Memory B cell (primary cell): ENCODE measurements at regions not wholly inside any gene's neighbourhood (a gene's known extent, or its start where the extent isn't known, plus 50 kb on each side); places are given as distances from the start of the nearest gene placed in this dataset.

Experiments used
- ATAC-seq: fragments of 150-1000 bp; cut with Tn5 transposase; 2 replicates; pipeline ENCODE4 v1.10.0; 2021; ENCODE audit warnings: low read depth, mild to moderate bottlenecking, moderate library complexity
- DNase-seq, 2 donors: peaks; one replicate each; pipeline ENCODE4 v3.0.0; 2022; ENCODE audit warnings: low spot score in 2 of 2
- H3K27ac Mint-ChIP-seq: one replicate; pipeline ENCODE4 v1.8.0; 2022; ENCODE audit warnings: mild to moderate bottlenecking, moderate library complexity, mixed read lengths
- H3K27me3 Mint-ChIP-seq: one replicate; pipeline ENCODE4 v1.8.0; 2022; ENCODE audit warnings: mixed read lengths
- H3K36me3 Mint-ChIP-seq: one replicate; pipeline ENCODE4 v1.8.0; 2022; ENCODE audit warnings: mild to moderate bottlenecking, mixed read lengths
- H3K4me1 Mint-ChIP-seq: one replicate; pipeline ENCODE4 v1.8.0; 2022; ENCODE audit warnings: mixed read lengths
- H3K4me3 Mint-ChIP-seq: one replicate; pipeline ENCODE4 v1.8.0; 2022; ENCODE audit warnings: mild to moderate bottlenecking, moderate library complexity, mixed read lengths
- H3K9me3 Mint-ChIP-seq: one replicate; pipeline ENCODE4 v1.8.0; 2022; ENCODE audit warnings: mixed read lengths

DNA sequence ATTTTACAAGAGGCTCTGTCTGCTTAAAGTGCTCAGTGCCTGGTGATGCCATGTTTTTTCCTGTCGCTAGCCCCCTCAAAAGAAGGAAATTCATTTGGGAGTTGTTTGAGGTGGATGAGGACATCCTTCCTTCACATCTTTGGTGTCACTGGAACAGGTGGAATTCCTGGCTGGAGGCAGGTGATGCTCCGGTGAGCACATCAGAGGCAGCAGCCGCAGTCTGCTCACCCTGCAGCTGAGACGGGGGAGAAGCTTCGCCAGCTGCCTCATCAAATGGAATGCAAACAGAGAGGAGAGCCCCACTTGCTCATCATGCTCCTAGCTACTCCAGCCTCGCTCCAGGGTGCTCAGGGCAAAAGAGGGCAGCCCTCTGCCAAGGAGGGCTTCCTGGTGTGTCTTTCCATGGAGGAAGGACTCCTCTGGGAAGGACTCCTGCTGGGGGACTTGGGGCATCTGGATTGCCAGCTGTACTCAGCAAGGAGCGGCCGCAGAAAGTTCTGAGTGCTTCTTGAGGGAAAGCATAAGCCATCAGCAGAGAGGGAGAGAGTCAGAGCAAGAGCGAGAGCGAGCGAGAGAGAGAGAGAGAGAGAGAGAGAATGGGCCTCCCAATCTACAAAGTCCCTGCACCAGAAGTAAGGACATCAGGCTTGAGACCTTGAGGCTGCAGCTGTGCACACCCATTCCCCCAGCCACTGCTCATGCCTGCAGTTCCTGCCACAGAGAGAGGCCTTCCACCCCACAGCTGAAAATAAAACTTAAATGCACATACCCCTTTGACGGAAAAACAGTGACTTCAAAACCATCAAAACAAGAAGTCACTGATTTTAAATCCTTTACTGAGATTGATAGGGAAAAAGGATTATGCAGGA lies 74.3 kb upstream of the UBL3 start:
- no peaks in the 10 kb centered on the region for H3K4me1 Mint-ChIP-seq
- no peak overlapping the region for H3K4me3 Mint-ChIP-seq
- DNase-seq: no peak
- H3K36me3 Mint-ChIP-seq: no peaks in the 10 kb centered on the region
- no peak for ATAC-seq
- H3K9me3 Mint-ChIP-seq: no peaks in the 10 kb centered on the region
- H3K27me3 Mint-ChIP-seq: peaks cover 9% of the 10 kb centered on the region
- no peak overlapping the region for H3K27ac Mint-ChIP-seq

DNA sequence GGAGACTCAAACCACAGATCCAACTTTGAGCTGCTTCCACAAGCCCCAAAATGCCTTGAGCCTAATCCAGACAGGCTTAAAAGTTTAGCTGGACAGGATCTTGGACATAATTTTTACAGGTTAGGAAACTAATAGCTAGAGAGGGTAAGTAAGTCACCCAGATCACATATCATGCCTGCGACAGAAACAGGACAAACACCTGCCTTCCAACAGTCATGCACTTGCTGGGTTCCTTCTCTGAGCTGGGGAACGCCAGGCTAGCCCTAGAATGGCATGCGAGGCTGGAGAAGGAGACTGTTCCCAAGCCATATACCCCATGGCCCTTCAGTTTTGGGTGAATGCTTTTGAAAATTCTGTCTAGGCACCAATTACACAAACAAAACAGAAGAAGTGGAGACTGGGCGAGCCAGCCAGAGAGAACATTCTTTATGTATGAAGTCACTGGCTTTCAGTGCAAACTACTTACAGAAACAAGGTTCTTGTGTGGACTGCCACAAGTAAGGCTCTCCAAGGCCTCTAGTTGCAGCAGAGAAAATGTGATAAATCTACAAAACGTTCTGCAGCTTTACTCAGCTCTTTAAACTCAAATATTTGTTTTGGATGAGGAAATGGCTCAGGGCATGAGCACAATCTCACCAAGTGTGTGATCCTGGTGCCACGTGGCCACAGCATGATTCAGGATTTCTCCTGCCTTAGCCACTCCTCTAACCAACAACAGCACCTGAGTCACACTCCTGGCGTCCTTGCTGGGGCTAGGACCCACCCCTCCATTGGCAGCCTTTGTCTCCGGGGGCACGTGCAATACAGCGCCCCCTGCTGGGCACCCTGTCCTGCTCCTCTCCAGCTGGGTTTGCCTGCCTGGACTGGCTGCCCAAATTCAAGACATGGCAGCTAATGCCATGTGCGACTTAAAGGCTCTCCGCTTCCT lies 73.4 kb upstream of the UBL3 start:
- Mint-ChIP-seq H3K27ac (no peak overlapping the region), H3K4me3 (no peak overlapping the region), H3K36me3 (no peaks in the 10 kb centered on the region), H3K9me3 (no peaks in the 10 kb centered on the region), H3K27me3 (peaks cover 6% of the 10 kb centered on the region), H3K4me1 (no peaks in the 10 kb centered on the region)
- DNase-seq (peak; percentile 50 to 58), ATAC-seq (peak; percentile 69)

DNA sequence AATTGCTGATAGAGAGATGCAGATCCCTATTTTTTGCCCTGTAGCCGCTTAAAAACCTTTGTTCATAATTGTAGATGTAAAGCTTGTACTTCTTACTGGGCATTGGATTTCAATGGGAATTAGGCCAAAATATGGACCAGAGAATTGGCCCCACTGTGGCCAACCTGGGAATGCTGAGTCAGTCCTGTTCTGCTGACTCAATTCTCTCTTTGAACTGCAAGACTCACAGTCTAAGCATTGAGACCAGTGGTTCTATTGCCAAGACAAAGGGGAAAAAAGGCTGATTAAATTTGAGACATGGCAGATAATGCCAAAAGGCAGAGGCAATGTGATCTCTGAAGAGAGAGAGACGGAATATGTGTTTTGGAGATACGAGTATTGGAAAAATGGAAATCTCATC lies 72.5 kb upstream of the UBL3 start:
- Mint-ChIP-seq H3K27ac (no peak overlapping the region), H3K4me1 (no peaks in the 10 kb centered on the region), H3K36me3 (no peaks in the 10 kb centered on the region), H3K27me3 (peaks cover 9% of the 10 kb centered on the region), H3K4me3 (no peak overlapping the region), H3K9me3 (no peaks in the 10 kb centered on the region)
- ATAC-seq (no peak), DNase-seq (no peak)

- no peaks in the 10 kb centered on the region for H3K9me3 Mint-ChIP-seq
- no peak for ATAC-seq
Observed at GRCh38 chr13:29922281-29922821, 71.9 kb upstream of the UBL3 start.

DNA sequence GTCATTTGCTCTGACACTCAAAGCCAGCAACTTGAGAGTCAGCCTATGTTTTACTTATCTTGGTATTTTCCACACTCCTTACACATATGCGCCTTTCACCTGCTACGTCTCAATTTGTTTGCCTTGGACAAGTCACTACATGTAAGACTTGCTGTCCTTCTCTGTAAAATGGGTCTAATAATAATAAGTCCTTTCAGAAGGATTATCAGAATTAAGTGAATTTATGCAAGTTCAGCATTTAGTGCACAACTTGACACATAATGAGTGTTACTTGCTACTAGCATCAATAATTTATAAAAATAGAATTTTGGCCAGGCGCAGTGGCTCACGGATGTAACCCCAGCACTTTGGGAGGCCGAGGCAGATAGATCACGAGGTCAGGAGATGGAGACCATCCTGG lies 71.1 kb upstream of the UBL3 start:
- Mint-ChIP-seq H3K27ac (no peak overlapping the region), H3K4me1 (no peaks in the 10 kb centered on the region), H3K27me3 (peaks cover 9% of the 10 kb centered on the region), H3K4me3 (no peak overlapping the region), H3K36me3 (no peaks in the 10 kb centered on the region), H3K9me3 (no peaks in the 10 kb centered on the region)
- DNase-seq (no peak), ATAC-seq (no peak)

More at GRCh38 chr13:29922281-29922821, 71.9 kb upstream of the UBL3 start:
- no peak overlapping the region for H3K27ac Mint-ChIP-seq
- H3K4me3 Mint-ChIP-seq: no peak overlapping the region
- peaks cover 9% of the 10 kb centered on the region for H3K27me3 Mint-ChIP-seq
- no peak for DNase-seq
- H3K36me3 Mint-ChIP-seq: no peaks in the 10 kb centered on the region
- H3K4me1 Mint-ChIP-seq: no peaks in the 10 kb centered on the region

GRCh38 chr13:29920025-29920643 lies 69.7 kb upstream of the UBL3 start:
- DNase-seq (no peak), ATAC-seq (no peak)
- Mint-ChIP-seq H3K9me3 (no peaks in the 10 kb centered on the region), H3K4me3 (no peak overlapping the region), H3K27ac (no peak overlapping the region), H3K27me3 (peaks cover 8% of the 10 kb centered on the region), H3K4me1 (no peaks in the 10 kb centered on the region), H3K36me3 (peaks cover 2% of the 10 kb centered on the region)

- Mint-ChIP-seq H3K36me3 (peaks cover 2% of the 10 kb centered on the region), H3K27me3 (peaks cover 7% of the 10 kb centered on the region), H3K4me1 (no peaks in the 10 kb centered on the region), H3K9me3 (no peaks in the 10 kb centered on the region), H3K27ac (no peak overlapping the region), H3K4me3 (no peak overlapping the region)
- DNase-seq: no peak
- no peak for ATAC-seq
Observed at GRCh38 chr13:29918845-29919244, 68.4 kb upstream of the UBL3 start.

DNA sequence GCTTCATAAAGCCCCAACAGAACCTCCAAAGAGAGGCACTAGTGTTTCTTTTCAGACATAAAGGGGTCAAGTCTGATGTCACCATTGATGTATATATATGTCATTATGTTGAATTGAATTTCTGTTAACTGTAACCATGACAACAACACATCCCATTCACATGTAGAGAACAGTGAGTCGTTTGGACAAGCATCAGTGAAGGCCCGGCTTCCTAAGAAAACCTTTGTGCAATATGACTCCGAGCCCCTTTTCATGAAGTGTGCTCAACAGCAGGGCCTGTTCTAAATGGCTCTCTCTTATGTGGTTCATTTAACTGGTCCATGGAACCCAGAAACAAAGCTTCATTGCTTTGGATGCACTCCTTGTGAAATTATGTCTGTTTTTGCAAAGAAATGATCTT lies 67.2 kb upstream of the UBL3 start:
- Mint-ChIP-seq H3K27ac (no peak overlapping the region), H3K9me3 (no peaks in the 10 kb centered on the region), H3K4me1 (no peaks in the 10 kb centered on the region), H3K36me3 (peaks cover 2% of the 10 kb centered on the region), H3K4me3 (no peak overlapping the region), H3K27me3 (peaks cover 7% of the 10 kb centered on the region)
- ATAC-seq (no peak), DNase-seq (no peak)

GRCh38 chr13:29914581-29914980 lies 64.2 kb upstream of the UBL3 start:
- DNase-seq (no peak), ATAC-seq (no peak)
- Mint-ChIP-seq H3K4me3 (no peak overlapping the region), H3K27me3 (peaks cover 14% of the 10 kb centered on the region), H3K36me3 (peaks cover 2% of the 10 kb centered on the region), H3K27ac (no peak overlapping the region), H3K9me3 (no peaks in the 10 kb centered on the region), H3K4me1 (no peaks in the 10 kb centered on the region)

- DNase-seq: no peak
- Mint-ChIP-seq H3K36me3 (peaks cover 2% of the 10 kb centered on the region), H3K27me3 (peaks cover 13% of the 10 kb centered on the region), H3K4me1 (peaks cover under 1% of the 10 kb centered on the region), H3K4me3 (no peak overlapping the region), H3K9me3 (no peaks in the 10 kb centered on the region), H3K27ac (no peak overlapping the region)
- no peak for ATAC-seq
Observed at GRCh38 chr13:29911781-29912418, 61.5 kb upstream of the UBL3 start.

DNA sequence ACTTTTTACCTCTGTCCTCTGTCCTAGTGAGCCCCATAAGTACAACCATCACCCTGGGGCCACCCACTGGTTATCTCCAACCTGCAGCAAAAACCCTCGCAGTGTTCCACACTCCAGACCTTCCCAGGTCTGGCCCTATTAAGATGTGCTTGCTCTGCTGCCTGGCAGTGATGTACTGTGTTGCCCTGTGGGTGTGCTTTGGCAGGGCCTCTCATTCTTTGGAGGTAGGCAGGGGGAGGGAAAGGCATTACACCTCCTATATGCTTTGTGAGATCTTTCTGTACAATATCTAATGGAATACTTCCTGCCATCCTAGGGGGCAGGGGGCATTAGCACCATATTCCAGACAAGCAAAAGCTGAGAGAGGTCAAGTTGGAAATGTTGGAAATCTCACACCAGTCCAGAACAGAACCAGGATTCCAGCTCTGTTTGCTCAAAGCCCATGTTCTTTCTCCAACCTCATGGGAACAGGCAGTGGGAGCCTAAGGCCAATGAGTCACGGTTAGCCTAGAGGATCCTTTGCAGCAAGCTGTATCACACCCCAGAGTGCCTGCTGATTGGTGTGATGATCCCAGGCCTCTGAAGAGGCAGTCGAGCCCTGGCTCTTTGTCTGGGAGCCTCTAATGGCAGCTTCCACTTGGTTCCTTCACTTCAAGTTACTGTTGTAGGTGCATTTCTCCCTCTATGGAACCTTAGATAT lies 59.7 kb upstream of the UBL3 start:
- Mint-ChIP-seq H3K4me1 (peaks cover 2% of the 10 kb centered on the region), H3K27ac (no peak overlapping the region), H3K4me3 (no peak overlapping the region), H3K36me3 (no peaks in the 10 kb centered on the region), H3K9me3 (no peaks in the 10 kb centered on the region), H3K27me3 (peaks cover 13% of the 10 kb centered on the region)
- DNase-seq (no peak), ATAC-seq (no peak)

GRCh38 chr13:29909081-29909730 lies 58.8 kb upstream of the UBL3 start:
- Mint-ChIP-seq H3K27me3 (peaks cover 13% of the 10 kb centered on the region), H3K36me3 (no peaks in the 10 kb centered on the region), H3K4me1 (peaks cover 2% of the 10 kb centered on the region), H3K4me3 (no peak overlapping the region), H3K27ac (no peak overlapping the region), H3K9me3 (no peaks in the 10 kb centered on the region)
- DNase-seq: no peak
- ATAC-seq: no peak
